GM21390 (cell line): ENCODE measurements at regions not wholly inside any gene's neighbourhood (a gene's known extent, or its start where the extent isn't known, plus 50 kb on each side); places are given as distances from the start of the nearest gene placed in this dataset.
"Not testable (repeated sequence)": the region's sequence is repeated elsewhere in the genome, so short reads cannot be mapped to it uniquely, and the experiment has no call there.

Experiments used
- ATAC-seq: cut with Tn5 transposase; IDR thresholded peaks from one replicate; pipeline ENCODE4 v1.9.1; 2021; ENCODE audit not compliant: unreplicated experiment

GRCh38 chr2:167697194-167697593 lies 550.2 kb downstream of the STK39 start:
- ATAC-seq, result no peak

GRCh38 chr2:167692936-167693335 lies 554.5 kb downstream of the STK39 start:
- ATAC-seq, result no peak

GRCh38 chr2:167692191-167692590 lies 555.2 kb downstream of the STK39 start:
- ATAC-seq, result no peak

GRCh38 chr2:167689444-167689843 lies 558.0 kb downstream of the STK39 start:
- ATAC-seq, result no peak

- no peak for ATAC-seq
These were observed 560.7 kb downstream of the STK39 start for GRCh38 chr2:167686691-167687090.

- ATAC-seq, result no peak
These were observed 566.0 kb downstream of the STK39 start for GRCh38 chr2:167681234-167682015.

GRCh38 chr2:167678158-167678557 lies 569.2 kb downstream of the STK39 start:
- no peak for ATAC-seq

GRCh38 chr2:167675906-167676305 lies 571.5 kb downstream of the STK39 start:
- ATAC-seq, result no peak

GRCh38 chr2:167670588-167670987 lies 576.8 kb downstream of the STK39 start:
- no peak for ATAC-seq

GRCh38 chr2:167653131-167653530 lies 594.3 kb downstream of the STK39 start:
- no peak for ATAC-seq

GRCh38 chr2:167652401-167652800 lies 595.0 kb downstream of the STK39 start:
- no peak for ATAC-seq

- ATAC-seq, result no peak
These were observed 595.8 kb downstream of the STK39 start for GRCh38 chr2:167651406-167652151.

- no peak for ATAC-seq
These were observed 600.8 kb downstream of the STK39 start for GRCh38 chr2:167646557-167646956.

- no peak for ATAC-seq
These were observed 607.3 kb downstream of the STK39 start for GRCh38 chr2:167640096-167640495.

GRCh38 chr2:167637741-167638140 lies 609.7 kb downstream of the STK39 start:
- no peak for ATAC-seq

- ATAC-seq, result not testable (repeated sequence)
These were observed 615.1 kb downstream of the STK39 start for GRCh38 chr2:167632271-167632670.

GRCh38 chr2:167626961-167627360 lies 620.4 kb downstream of the STK39 start:
- no peak for ATAC-seq

- ATAC-seq, result no peak
These were observed 621.1 kb downstream of the STK39 start for GRCh38 chr2:167626301-167626700.

GRCh38 chr2:167616997-167617396 lies 630.4 kb downstream of the STK39 start:
- ATAC-seq, result no peak

GRCh38 chr2:167613471-167613870 lies 633.9 kb downstream of the STK39 start:
- no peak for ATAC-seq

GRCh38 chr2:167608487-167608886 lies 638.9 kb downstream of the STK39 start:
- ATAC-seq, result no peak

- ATAC-seq, result no peak
These were observed 639.7 kb downstream of the STK39 start for GRCh38 chr2:167607731-167608130.
